HEK293 (cell line): ENCODE measurements at regions not wholly inside any gene's neighbourhood (a gene's known extent, or its start where the extent isn't known, plus 50 kb on each side); places are given as distances from the start of the nearest gene placed in this dataset.
"Not testable (repeated sequence)": the region's sequence is repeated elsewhere in the genome, so short reads cannot be mapped to it uniquely, and the experiment has no call there.

ENCODE experiments used
- CTCF ChIA-PET: fragments of 350-600 bp; formaldehyde crosslinking; extraction: SDS; loops from one replicate; lab custom pipeline; 2021; ENCODE audit warnings: antibody characterized with exemption; lab: Yijun Ruan, JAX
- POLR2A ChIA-PET: fragments of 300-600 bp; formaldehyde crosslinking; extraction: SDS; loops from one replicate; lab custom pipeline; 2020; ENCODE audit warnings: antibody characterized with exemption, inconsistent platforms; lab: Yijun Ruan, JAX
- H3K27ac ChIP-seq: fragments of 200-500 bp; sonication (Bioruptor generic); 2 replicates; pipeline ENCODE4 v1.5.1; 2014; ENCODE audit warnings: low read depth, low read length, control low read depth, inconsistent platforms; ENCODE audit errors: extremely low read depth
- H3K36me3 ChIP-seq, 2 experiments: fragments of 200-500 bp in 1 of 2; sonication (Bioruptor generic) in 1 of 2; 1 replicate in 1 of 2; 2 replicates in 1 of 2; pipeline ENCODE4 v1.5.1; 2014 to 2017; ENCODE audit warnings: inconsistent platforms in 2 of 2, low read length in 2 of 2; ENCODE audit not compliant: control insufficient read depth in 2 of 2, insufficient read depth in 1 of 2
- H3K4me1 ChIP-seq: fragments of 200-500 bp; sonication (Bioruptor generic); 2 replicates; pipeline ENCODE4 v1.5.1; 2014; ENCODE audit warnings: mild to moderate bottlenecking, low read length, inconsistent platforms; ENCODE audit not compliant: control insufficient read depth, insufficient read depth
- H3K4me3 ChIP-seq: 2 replicates; pipeline ENCODE4 v1.5.1; 2011; ENCODE audit warnings: low read depth, mild to moderate bottlenecking, control low read depth, low read length, moderate library complexity
- H3K9me3 ChIP-seq: fragments of 200-500 bp; sonication (Bioruptor generic); 2 replicates; pipeline ENCODE4 v1.5.1; 2014; ENCODE audit warnings: low read depth, low read length, inconsistent platforms; ENCODE audit not compliant: control insufficient read depth, insufficient read depth

DNA sequence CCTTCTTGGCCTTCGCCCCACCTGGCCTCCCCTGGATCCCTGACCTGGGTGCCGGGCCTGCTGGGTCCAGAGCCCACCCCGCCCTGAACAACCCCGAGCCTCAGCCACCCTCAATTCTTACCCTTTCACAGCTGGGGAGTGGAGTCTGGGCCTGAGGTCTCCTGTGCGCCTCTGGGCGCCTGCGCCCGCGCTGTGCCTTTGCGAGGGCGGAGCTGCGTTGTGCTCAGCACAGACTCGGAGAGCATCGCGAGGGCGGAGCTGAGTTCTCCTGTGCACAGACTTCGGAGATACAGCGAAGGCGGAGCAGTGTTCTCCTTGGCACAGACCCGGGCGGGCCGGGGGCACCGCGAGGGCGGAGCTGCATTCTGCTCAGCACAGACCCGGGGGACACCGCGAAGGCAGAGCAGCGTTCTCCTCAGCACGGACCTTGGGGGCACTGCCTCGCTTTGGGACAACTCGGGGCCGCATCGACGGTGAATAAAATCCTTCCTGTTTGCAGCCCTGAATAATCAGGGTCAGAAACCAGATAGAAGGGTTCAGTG lies 547.2 kb downstream of the FAM72C start:
- peak overlapping the region; percentile 22 for H3K4me3 ChIP-seq
- CTCF ChIA-PET, H3K36me3 ChIP-seq, H3K9me3 ChIP-seq, H3K4me1 ChIP-seq, H3K27ac ChIP-seq, POLR2A ChIA-PET: not testable (repeated sequence)

DNA sequence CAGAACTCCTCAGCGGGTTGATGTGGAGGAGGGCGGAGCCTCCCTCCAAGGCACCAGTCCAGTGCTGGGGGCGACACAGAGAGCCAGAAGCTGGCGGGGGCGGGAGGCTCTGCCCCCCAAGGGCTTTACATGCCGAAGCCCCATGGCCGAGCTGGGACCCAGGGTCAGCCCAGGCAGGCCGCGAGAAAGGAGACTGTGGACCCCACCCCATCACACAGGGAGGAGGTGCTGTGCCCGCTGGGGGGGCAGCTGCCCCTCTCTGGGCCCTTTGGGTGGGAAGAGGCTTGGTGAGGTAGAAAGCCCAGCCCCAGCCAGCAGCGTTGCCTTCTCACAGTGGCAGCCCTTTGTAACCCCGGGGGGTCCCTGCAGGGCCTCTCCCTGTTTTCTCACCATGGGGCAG lies 548.0 kb downstream of the FAM72C start:
- POLR2A ChIA-PET, H3K4me1 ChIP-seq, CTCF ChIA-PET, H3K9me3 ChIP-seq, H3K36me3 ChIP-seq, H3K4me3 ChIP-seq, H3K27ac ChIP-seq: not testable (repeated sequence)

DNA sequence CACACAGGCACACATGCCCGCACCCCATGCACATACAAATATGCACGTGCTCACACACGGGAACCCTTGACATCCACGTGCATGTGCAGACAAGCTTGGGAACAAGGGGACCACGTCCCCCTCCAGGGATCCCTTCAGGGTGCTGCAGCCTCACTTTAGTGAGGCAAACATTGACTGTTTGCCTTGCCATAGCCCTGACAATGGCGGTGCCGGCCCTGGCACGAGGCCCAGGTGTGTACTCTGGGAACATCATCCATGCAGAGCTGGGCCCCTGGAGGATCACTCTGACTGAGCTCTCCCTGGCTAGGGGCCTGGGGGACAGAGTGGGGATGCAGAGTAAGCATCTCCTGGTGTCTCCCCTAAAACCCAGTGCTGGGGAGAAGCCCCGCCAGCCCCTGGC lies 550.5 kb downstream of the FAM72C start:
- H3K9me3 ChIP-seq, H3K27ac ChIP-seq, H3K4me1 ChIP-seq, H3K36me3 ChIP-seq, POLR2A ChIA-PET, CTCF ChIA-PET, H3K4me3 ChIP-seq: not testable (repeated sequence)
